GM12872 (cell line): ENCODE measurements at regions not wholly inside any gene's neighbourhood (a gene's known extent, or its start where the extent isn't known, plus 50 kb on each side); places are given as distances from the start of the nearest gene placed in this dataset.

ENCODE experiments used
- CTCF ChIP-seq: IDR thresholded peaks from 3 replicates; pipeline ENCODE4 v1.5.1; 2011; ENCODE audit warnings: low read depth, mild to moderate bottlenecking, low read length, moderate library complexity; ENCODE audit not compliant: insufficient read depth

- TF ChIP-seq CTCF: no peak
Measured at GRCh38 chr16:79790854-79791253, 190.3 kb upstream of the MAF start.

GRCh38 chr16:79788949-79789348, 188.4 kb upstream of the MAF start:
- TF ChIP-seq CTCF: no peak

- TF ChIP-seq CTCF: no peak
Measured at GRCh38 chr16:79786389-79786788, 185.9 kb upstream of the MAF start.

- TF ChIP-seq CTCF: no peak
Measured at GRCh38 chr16:79784007-79784406, 183.5 kb upstream of the MAF start.

- TF ChIP-seq CTCF: no peak
Measured at GRCh38 chr16:79777679-79778078, 177.1 kb upstream of the MAF start.

- no peak for TF ChIP-seq CTCF
Measured at GRCh38 chr16:79776243-79776847, 175.8 kb upstream of the MAF start.

- TF ChIP-seq CTCF: no peak
Measured at GRCh38 chr16:79772784-79773183, 172.2 kb upstream of the MAF start.
